ENCODE measurements at regions not wholly inside any gene's neighbourhood (a gene's known extent, or its start where the extent isn't known, plus 50 kb on each side); places are given as distances from the start of the nearest gene placed in this dataset.

DNA sequence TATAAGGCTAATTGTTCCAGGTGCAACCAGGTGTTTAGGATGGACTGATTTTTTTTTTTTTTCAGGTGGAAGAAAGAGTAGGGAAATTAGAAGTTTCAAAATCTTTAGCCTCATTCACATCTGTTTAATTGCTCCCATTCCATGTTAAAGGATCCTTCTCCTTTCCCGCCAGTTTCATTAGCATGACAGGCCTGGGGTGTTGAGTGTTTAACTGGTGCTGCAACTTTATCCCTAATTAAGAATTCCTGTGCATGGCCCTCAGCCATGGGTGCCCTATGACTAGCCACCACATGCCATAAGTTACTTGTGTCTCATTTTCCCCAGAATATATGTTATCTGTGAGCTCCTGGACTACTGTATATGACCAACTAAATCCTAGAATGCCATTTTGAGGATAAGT, 501.4 kb downstream of the NSUN3 start:
- 93 to 95% methylated on average over 1 of the region's 1 CpG for WGBS, 2 donors
- TF ChIP-seq, protein P1, sequence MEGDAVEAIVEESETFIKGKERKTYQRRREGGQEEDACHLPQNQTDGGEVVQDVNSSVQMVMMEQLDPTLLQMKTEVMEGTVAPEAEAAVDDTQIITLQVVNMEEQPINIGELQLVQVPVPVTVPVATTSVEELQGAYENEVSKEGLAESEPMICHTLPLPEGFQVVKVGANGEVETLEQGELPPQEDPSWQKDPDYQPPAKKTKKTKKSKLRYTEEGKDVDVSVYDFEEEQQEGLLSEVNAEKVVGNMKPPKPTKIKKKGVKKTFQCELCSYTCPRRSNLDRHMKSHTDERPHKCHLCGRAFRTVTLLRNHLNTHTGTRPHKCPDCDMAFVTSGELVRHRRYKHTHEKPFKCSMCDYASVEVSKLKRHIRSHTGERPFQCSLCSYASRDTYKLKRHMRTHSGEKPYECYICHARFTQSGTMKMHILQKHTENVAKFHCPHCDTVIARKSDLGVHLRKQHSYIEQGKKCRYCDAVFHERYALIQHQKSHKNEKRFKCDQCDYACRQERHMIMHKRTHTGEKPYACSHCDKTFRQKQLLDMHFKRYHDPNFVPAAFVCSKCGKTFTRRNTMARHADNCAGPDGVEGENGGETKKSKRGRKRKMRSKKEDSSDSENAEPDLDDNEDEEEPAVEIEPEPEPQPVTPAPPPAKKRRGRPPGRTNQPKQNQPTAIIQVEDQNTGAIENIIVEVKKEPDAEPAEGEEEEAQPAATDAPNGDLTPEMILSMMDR (IDR thresholded peaks at IDR 0.05; ENCODE audit: control extremely low read depth, extremely low read depth) = no peak
- ATAC-seq (ENCODE audit: insufficient read depth, low FRiP score) = no peak
- DNase-seq = no peak
- Histone ChIP-seq H3K27ac (ENCODE audit: low read depth in 1 of 2, low read length in 1 of 2) (no peak overlapping the region), H3K36me3 (ENCODE audit: control insufficient read depth in 4 of 4, insufficient read depth in 4 of 4, low read length in 4 of 4) (no peaks in the 10 kb centered on the region), H3K9me3 (ENCODE audit: control insufficient read depth in 4 of 4, insufficient read depth in 3 of 4, low read length in 3 of 4) (no peaks in the 10 kb centered on the region), H3K4me1 (ENCODE audit: control insufficient read depth in 5 of 5, insufficient read depth in 5 of 5, low read length in 5 of 5) (no peaks in the 10 kb centered on the region), H3K4me3 (no peak overlapping the region), H3K9ac (ENCODE audit: insufficient read depth in 1 of 2, low read length in 2 of 2) (no peak overlapping the region), H3K27me3 (ENCODE audit: control insufficient read depth in 3 of 3, insufficient read depth in 3 of 3, low read length in 2 of 3) (no peaks in the 10 kb centered on the region)

DNA sequence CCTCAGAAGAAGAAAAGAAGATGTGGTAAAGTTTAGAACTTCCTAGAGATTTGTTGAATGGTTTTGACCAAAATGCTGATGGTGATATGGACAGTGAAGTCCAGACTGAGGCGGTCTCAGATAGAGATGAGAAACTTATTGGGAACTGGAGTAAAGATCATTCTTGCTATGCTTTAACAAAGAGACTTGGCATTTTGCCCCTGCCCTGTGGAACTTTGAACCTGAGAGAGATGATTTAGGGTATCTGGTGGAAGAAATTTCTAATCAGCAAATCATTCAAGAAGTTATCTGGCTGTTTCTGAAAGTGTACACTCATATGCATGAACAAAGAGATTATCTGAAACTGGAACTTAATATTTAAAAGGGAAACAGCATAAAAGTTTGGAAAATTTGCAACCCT, 505.2 kb downstream of the NSUN3 start:
- TF ChIP-seq, protein P1 (IDR thresholded peaks at IDR 0.05; ENCODE audit: control extremely low read depth, extremely low read depth) = no peak
- Histone ChIP-seq H3K27ac (ENCODE audit: low read depth in 1 of 2, low read length in 1 of 2) (no peak overlapping the region), H3K9me3 (ENCODE audit: control insufficient read depth in 4 of 4, insufficient read depth in 3 of 4, low read length in 3 of 4) (no peaks in the 10 kb centered on the region), H3K36me3 (ENCODE audit: control insufficient read depth in 4 of 4, insufficient read depth in 4 of 4, low read length in 4 of 4) (no peaks in the 10 kb centered on the region), H3K27me3 (ENCODE audit: control insufficient read depth in 3 of 3, insufficient read depth in 3 of 3, low read length in 2 of 3) (no peaks in the 10 kb centered on the region), H3K4me3 (no peak overlapping the region), H3K4me1 (ENCODE audit: control insufficient read depth in 5 of 5, insufficient read depth in 5 of 5, low read length in 5 of 5) (no peaks in the 10 kb centered on the region), H3K9ac (ENCODE audit: insufficient read depth in 1 of 2, low read length in 2 of 2) (no peak overlapping the region)
- DNase-seq (no peak), ATAC-seq (ENCODE audit: insufficient read depth, low FRiP score) (no peak)
- 0% methylated on average over 1 of the region's 1 CpG for WGBS, 2 donors

DNA sequence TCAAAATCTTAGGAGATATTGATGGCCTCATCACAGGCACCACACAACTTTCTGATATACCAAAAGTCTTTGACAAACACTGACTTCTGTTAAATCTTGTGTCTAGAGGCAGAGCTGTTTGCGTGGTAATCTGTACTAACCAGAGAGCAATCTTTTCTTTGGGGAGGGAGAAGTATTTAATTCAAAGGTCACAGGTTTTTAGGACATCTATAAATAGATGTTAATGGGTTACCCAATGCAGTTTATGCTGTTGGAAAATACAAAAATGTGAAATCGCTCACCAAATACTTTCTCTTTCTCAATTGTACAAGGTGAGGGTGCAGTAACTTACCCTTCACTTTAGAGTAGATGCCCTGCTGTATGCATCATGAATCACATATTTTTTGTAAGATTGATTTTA, 510.5 kb downstream of the NSUN3 start:
- Histone ChIP-seq H3K9me3 (ENCODE audit: control insufficient read depth in 4 of 4, insufficient read depth in 3 of 4, low read length in 3 of 4) (no peaks in the 10 kb centered on the region), H3K9ac (ENCODE audit: insufficient read depth in 1 of 2, low read length in 2 of 2) (no peak overlapping the region), H3K27me3 (ENCODE audit: control insufficient read depth in 3 of 3, insufficient read depth in 3 of 3, low read length in 2 of 3) (no peaks in the 10 kb centered on the region), H3K27ac (ENCODE audit: low read depth in 1 of 2, low read length in 1 of 2) (no peak overlapping the region), H3K36me3 (ENCODE audit: control insufficient read depth in 4 of 4, insufficient read depth in 4 of 4, low read length in 4 of 4) (no peaks in the 10 kb centered on the region), H3K4me3 (no peak overlapping the region), H3K4me1 (ENCODE audit: control insufficient read depth in 5 of 5, insufficient read depth in 5 of 5, low read length in 5 of 5) (no peaks in the 10 kb centered on the region)
- 91 to 93% methylated on average over 2 of the region's 2 CpGs for WGBS, 2 donors
- ATAC-seq (ENCODE audit: insufficient read depth, low FRiP score) = no peak
- TF ChIP-seq, protein P1 (IDR thresholded peaks at IDR 0.05; ENCODE audit: control extremely low read depth, extremely low read depth) = no peak
- DNase-seq = no peak

DNA sequence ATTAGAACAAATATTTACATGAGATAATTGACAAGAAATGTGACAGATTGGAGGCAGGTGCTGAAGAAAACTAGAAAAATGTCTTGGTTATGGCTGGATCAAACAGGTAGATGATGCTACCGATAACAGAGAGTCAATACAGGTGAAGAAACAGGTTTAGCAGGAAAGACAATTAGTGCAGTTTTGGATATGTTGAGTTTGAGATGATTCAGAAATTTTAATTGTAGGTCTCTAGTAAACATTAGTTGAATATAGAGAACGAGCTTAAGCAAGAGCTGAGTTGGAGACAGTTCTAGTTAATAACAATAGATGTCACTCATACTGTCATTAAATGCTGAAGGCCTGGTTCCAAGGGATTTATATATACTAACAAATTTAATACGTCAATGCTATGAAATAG, 524.4 kb downstream of the NSUN3 start:
- ATAC-seq (ENCODE audit: insufficient read depth, low FRiP score) (no peak), DNase-seq (no peak)
- 73 to 90% methylated on average over 3 of the region's 3 CpGs for WGBS, 2 donors
- Histone ChIP-seq H3K36me3 (ENCODE audit: control insufficient read depth in 4 of 4, insufficient read depth in 4 of 4, low read length in 4 of 4) (no peaks in the 10 kb centered on the region), H3K27me3 (ENCODE audit: control insufficient read depth in 3 of 3, insufficient read depth in 3 of 3, low read length in 2 of 3) (no peaks in the 10 kb centered on the region), H3K9me3 (ENCODE audit: control insufficient read depth in 4 of 4, insufficient read depth in 3 of 4, low read length in 3 of 4) (peaks cover 0 to 2% (median 0%) of the 10 kb centered on the region in 4 donors), H3K4me3 (no peak overlapping the region), H3K4me1 (ENCODE audit: control insufficient read depth in 5 of 5, insufficient read depth in 5 of 5, low read length in 5 of 5) (no peaks in the 10 kb centered on the region), H3K9ac (ENCODE audit: insufficient read depth in 1 of 2, low read length in 2 of 2) (no peak overlapping the region), H3K27ac (ENCODE audit: low read depth in 1 of 2, low read length in 1 of 2) (no peak overlapping the region)
- TF ChIP-seq, protein P1 (IDR thresholded peaks at IDR 0.05; ENCODE audit: control extremely low read depth, extremely low read depth) = no peak
